Fibroblast of the aortic adventitia (primary cell): ENCODE measurements at regions not wholly inside any gene's neighbourhood (a gene's known extent, or its start where the extent isn't known, plus 50 kb on each side); places are given as distances from the start of the nearest gene placed in this dataset. TPM values are rescaled to one million over a fixed set of nuclear protein-coding genes. Genes with fewer than 3 reads are reported as not detected.

Source experiments
- DNase-seq: peaks from one replicate; pipeline ENCODE4 v3.0.0-alpha.2; 2010; ENCODE audit warnings: low read depth
- H3K4me3 ChIP-seq: 2 replicates; pipeline ENCODE4 v1.5.1; 2011; ENCODE audit warnings: low read depth, mild to moderate bottlenecking, control low read depth, low read length, moderate library complexity
- CTCF ChIP-seq: IDR thresholded peaks from 2 replicates; pipeline ENCODE4 v1.5.1; 2011; ENCODE audit warnings: mild to moderate bottlenecking, low read length, control low read depth, inconsistent platforms; ENCODE audit not compliant: insufficient read depth
- small RNA-seq: library from RNA; depleted of rRNA; stranded (forward); fragments of <200 nt; gene quantifications from one replicate; pipeline ENCODE3, GENCODE V24; 2012

- no peak for DNase-seq
- no peak for TF ChIP-seq CTCF
- no peak overlapping the region for H3K4me3 ChIP-seq
Measured at GRCh38 chr15:31975830-31976229, 54.5 kb upstream of the CHRNA7 start.

GRCh38 chr15:31977138-31977537 lies 53.2 kb upstream of the CHRNA7 start:
- TF ChIP-seq CTCF, result no peak
- no peak for DNase-seq
- no peak overlapping the region for H3K4me3 ChIP-seq

GRCh38 chr15:31977812-31978661 lies 52.3 kb upstream of the CHRNA7 start:
- no peak overlapping the region for H3K4me3 ChIP-seq
- peak; percentile 16 for DNase-seq
- TF ChIP-seq CTCF, result peak; percentile 73

Small RNAs in the stretch of these regions (small RNA-seq; reads per million reads assigned to genes)
- gene AC026951.2 (not detected), gene RF00425 (not detected)
